H9 (cell line): ENCODE measurements at regions not wholly inside any gene's neighbourhood (a gene's known extent, or its start where the extent isn't known, plus 50 kb on each side); places are given as distances from the start of the nearest gene placed in this dataset.

Source experiments
- DNase-seq: peaks from one replicate; pipeline ENCODE4 v3.0.0-alpha.2; 2017
- H2AFZ ChIP-seq: one replicate; pipeline ENCODE4 v1.6.1; 2013; ENCODE audit warnings: mild to moderate bottlenecking, low read length, control low read depth, moderate library complexity
- H2AK5ac ChIP-seq: 2 replicates; pipeline ENCODE4 v1.6.1; 2013; ENCODE audit warnings: low read length, control low read depth, mixed read lengths; ENCODE audit not compliant: insufficient read length
- H2BK120ac ChIP-seq: one replicate; pipeline ENCODE4 v1.6.1; 2013; ENCODE audit warnings: low read depth, mild to moderate bottlenecking, low read length, control low read depth, inconsistent platforms; ENCODE audit not compliant: poor library complexity, severe bottlenecking
- H2BK12ac ChIP-seq: 2 replicates; pipeline ENCODE4 v1.6.1; 2013; ENCODE audit warnings: low read length, control low read depth, mixed read lengths, low read depth; ENCODE audit not compliant: insufficient read length
- H2BK15ac ChIP-seq: 2 replicates; pipeline ENCODE4 v1.6.1; 2013; ENCODE audit warnings: low read depth, low read length, control low read depth
- H2BK20ac ChIP-seq: one replicate; pipeline ENCODE4 v1.6.1; 2013; ENCODE audit warnings: low read depth, mild to moderate bottlenecking, low read length, control low read depth, inconsistent platforms; ENCODE audit not compliant: poor library complexity, severe bottlenecking
- H2BK5ac ChIP-seq: 2 replicates; pipeline ENCODE4 v1.6.1; 2013; ENCODE audit warnings: low read length, control low read depth, mixed read lengths; ENCODE audit not compliant: insufficient read length
- H3K14ac ChIP-seq: 2 replicates; pipeline ENCODE4 v1.6.1; 2013; ENCODE audit warnings: low read length, control low read depth; ENCODE audit not compliant: insufficient read depth
- H3K18ac ChIP-seq: 2 replicates; pipeline ENCODE4 v1.6.1; 2013; ENCODE audit warnings: low read depth, mild to moderate bottlenecking, mixed read lengths, low read length, control low read depth; ENCODE audit not compliant: insufficient read length
- H3K23ac ChIP-seq: 2 replicates; pipeline ENCODE4 v1.6.1; 2013; ENCODE audit warnings: low read length, control low read depth, mixed read lengths, low read depth; ENCODE audit not compliant: insufficient read length
- H3K23me2 ChIP-seq: 2 replicates; pipeline ENCODE4 v1.6.1; 2013; ENCODE audit warnings: low read depth, mild to moderate bottlenecking, mixed read lengths, low read length, control low read depth; ENCODE audit not compliant: insufficient read length, poor library complexity, severe bottlenecking
- H3K27ac ChIP-seq: 2 replicates; pipeline ENCODE4 v1.5.1; 2013; ENCODE audit warnings: low read length, control low read depth, mixed read lengths, low read depth; ENCODE audit not compliant: insufficient read length
- H3K27me3 ChIP-seq: 2 replicates; pipeline ENCODE4 v1.6.1; 2013; ENCODE audit warnings: low read length, control low read depth, inconsistent platforms; ENCODE audit not compliant: insufficient read depth
- H3K4ac ChIP-seq: 2 replicates; pipeline ENCODE4 v1.6.1; 2013; ENCODE audit warnings: low read depth, mild to moderate bottlenecking, control low read depth, inconsistent platforms, low read length, moderate library complexity
- H3K4me1 ChIP-seq: 2 replicates; pipeline ENCODE4 v1.6.1; 2013; ENCODE audit warnings: low read length, control low read depth, inconsistent platforms; ENCODE audit not compliant: insufficient read depth
- H3K4me2 ChIP-seq: 2 replicates; pipeline ENCODE4 v1.6.1; 2013; ENCODE audit warnings: low read length, control low read depth, mixed read lengths; ENCODE audit not compliant: insufficient read length, insufficient read depth
- H3K56ac ChIP-seq: 2 replicates; pipeline ENCODE4 v1.6.1; 2013; ENCODE audit warnings: low read depth, mild to moderate bottlenecking, mixed read lengths, low read length, control low read depth; ENCODE audit not compliant: insufficient read length
- H3K79me1 ChIP-seq: 2 replicates; pipeline ENCODE4 v1.6.1; 2013; ENCODE audit warnings: low read depth, mild to moderate bottlenecking, moderate library complexity, low read length, control low read depth, inconsistent platforms; ENCODE audit not compliant: insufficient read depth, poor library complexity, severe bottlenecking
- H3K79me2 ChIP-seq: 2 replicates; pipeline ENCODE4 v1.6.1; 2013; ENCODE audit warnings: low read length, control low read depth, inconsistent platforms; ENCODE audit not compliant: insufficient read depth
- H3K9ac ChIP-seq: 2 replicates; pipeline ENCODE4 v1.6.1; 2013; ENCODE audit warnings: low read length, control low read depth, mixed read lengths; ENCODE audit not compliant: insufficient read length; ENCODE audit errors: extremely low read depth
- H3K9me3 ChIP-seq: one replicate; pipeline ENCODE4 v1.6.1; 2013; ENCODE audit warnings: low read depth, low read length, inconsistent platforms; ENCODE audit not compliant: control insufficient read depth
- H3T11ph ChIP-seq: one replicate; pipeline ENCODE4 v1.6.1; 2013; ENCODE audit warnings: mild to moderate bottlenecking, low read length, control low read depth, inconsistent platforms
- H4K20me1 ChIP-seq: one replicate; pipeline ENCODE4 v1.6.1; 2013; ENCODE audit not compliant: control insufficient read depth, insufficient read length, insufficient read depth
- H4K5ac ChIP-seq: 2 replicates; pipeline ENCODE4 v1.6.1; 2013; ENCODE audit warnings: low read depth, mild to moderate bottlenecking, mixed read lengths, low read length, control low read depth; ENCODE audit not compliant: insufficient read length
- H4K8ac ChIP-seq: replicated peaks from 2 replicates; pipeline ENCODE4 v1.6.1; 2013; ENCODE audit warnings: low read length, control low read depth, mixed read lengths, low read depth; ENCODE audit not compliant: insufficient read length
- H4K91ac ChIP-seq: 2 replicates; pipeline ENCODE4 v1.6.1; 2013; ENCODE audit warnings: low read depth, mild to moderate bottlenecking, moderate library complexity, mixed read lengths, low read length, control low read depth; ENCODE audit not compliant: insufficient read length
- H3K27ac Mint-ChIP-seq, 3 experiments: 2 replicates in 2 of 3; 3 replicates in 1 of 3; pipeline ENCODE4 v1.8.0; 2020 to 2021; ENCODE audit warnings: mixed read lengths in 3 of 3, mild to moderate bottlenecking in 1 of 3, moderate library complexity in 1 of 3
- H3K27me3 Mint-ChIP-seq: 2 replicates; pipeline ENCODE4 v1.8.0; 2021; ENCODE audit warnings: low read depth, mild to moderate bottlenecking, moderate library complexity, mixed read lengths
- H3K36me3 Mint-ChIP-seq, 3 experiments: 2 replicates in 2 of 3; 3 replicates in 1 of 3; pipeline ENCODE4 v1.8.0; 2020 to 2021; ENCODE audit warnings: low read depth in 3 of 3, mixed read lengths in 3 of 3; ENCODE audit not compliant: insufficient read depth in 1 of 3
- H3K4me1 Mint-ChIP-seq, 2 experiments: 2 replicates each; pipeline ENCODE4 v1.8.0; 2020; ENCODE audit warnings: mixed read lengths in 2 of 2
- H3K4me3 Mint-ChIP-seq, 2 experiments: 2 replicates in 1 of 2; 3 replicates in 1 of 2; pipeline ENCODE4 v1.8.0; 2020 to 2021; ENCODE audit warnings: mild to moderate bottlenecking in 2 of 2, mixed read lengths in 2 of 2, moderate library complexity in 1 of 2
- H3K9me3 Mint-ChIP-seq, 2 experiments: 2 replicates in 1 of 2; 3 replicates in 1 of 2; pipeline ENCODE4 v1.8.0; 2020; ENCODE audit warnings: mild to moderate bottlenecking in 2 of 2, mixed read lengths in 2 of 2, moderate library complexity in 1 of 2
- WGBS: extraction: QIAGEN DNeasy Blood & Tissue Kit; methylation state at CpG from one replicate; pipeline ENCODE4 v1.1.7; 2013; ENCODE audit warnings: missing lambda C conversion rate, low lambda C conversion rate, mixed read lengths; ENCODE audit not compliant: insufficient read length; ENCODE audit errors: extremely low coverage; 5-methylcytosine and 5-hydroxymethylcytosine counted together
- TF ChIP-seq, protein P1 (sequence below): fragments of 200-600 bp; sonication (generic); conservative IDR thresholded peaks from 3 replicates; pipeline ENCODE4 v1.8.0; 2021; ENCODE audit warnings: antibody characterized with exemption, mild to moderate bottlenecking

DNA sequence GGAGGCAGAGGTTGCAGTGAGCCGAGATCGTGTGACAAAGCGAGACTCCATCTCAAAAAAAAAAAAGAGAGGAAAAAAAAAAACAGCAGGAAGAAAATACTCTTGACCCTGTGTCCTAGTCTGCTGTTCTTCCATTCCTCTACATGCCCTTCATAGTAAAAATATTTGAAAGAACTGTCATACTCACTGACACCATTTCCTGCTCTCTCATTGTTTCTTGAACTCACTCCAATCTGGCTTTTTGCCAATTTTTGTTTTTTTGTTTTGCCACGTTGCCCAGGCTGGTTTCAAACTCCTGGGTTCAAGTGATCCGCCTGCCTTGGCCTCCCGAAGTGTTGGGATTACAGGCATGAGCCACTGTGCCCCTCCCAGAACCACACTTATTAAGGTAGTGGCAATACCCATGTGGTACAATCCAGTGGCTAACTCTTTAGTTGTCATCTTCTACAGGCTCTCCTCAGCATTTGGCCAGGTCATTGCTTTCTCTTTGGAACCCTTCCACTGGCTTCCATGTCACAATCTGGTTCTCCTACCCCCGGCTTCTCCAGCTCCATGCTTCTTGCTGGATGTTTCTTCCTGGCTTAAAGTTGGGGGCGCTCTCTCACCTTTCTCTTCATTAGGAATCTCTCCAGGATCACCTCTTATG lies 238.2 kb upstream of the C2CD4B start:
- no peak overlapping the region for H3K14ac ChIP-seq
- H3K4me2 ChIP-seq = no peak overlapping the region
- no peak overlapping the region for H3K4ac ChIP-seq
- H2AFZ ChIP-seq = no peak overlapping the region
- Mint-ChIP-seq H3K27ac (no peak overlapping the region), H3K36me3 (peaks cover 18 to 19% (median 19%) of the 10 kb centered on the region in 3 experiments), H3K4me3 (no peak overlapping the region), H3K9me3 (peaks cover 16 to 21% of the 10 kb centered on the region in 2 experiments), H3K4me1 (peaks cover 0 to 4% of the 10 kb centered on the region in 2 experiments; a peak in 2 of 4 replicates), H3K27me3 (no peaks in the 10 kb centered on the region)
- H3K23me2 ChIP-seq = no peaks in the 10 kb centered on the region
- no peak overlapping the region for H2AK5ac ChIP-seq
- DNase-seq = no peak
- H3K9me3 ChIP-seq = peaks cover 13% of the 10 kb centered on the region
- H4K8ac ChIP-seq = no peak overlapping the region
- no peak overlapping the region for H4K5ac ChIP-seq
- H3T11ph ChIP-seq = no peak overlapping the region
- H2BK12ac ChIP-seq = no peak overlapping the region
- H3K23ac ChIP-seq = no peak overlapping the region
- H3K27me3 ChIP-seq = no peaks in the 10 kb centered on the region
- H3K9ac ChIP-seq = no peak overlapping the region
- WGBS = no CpG with 5 or more reads among the region's 8 CpGs
- H2BK120ac ChIP-seq = no peak overlapping the region
- H4K91ac ChIP-seq = no peak overlapping the region
- peaks cover 11% of the 10 kb centered on the region for H3K79me1 ChIP-seq
- H4K20me1 ChIP-seq = no peaks in the 10 kb centered on the region
- TF ChIP-seq, protein P1, sequence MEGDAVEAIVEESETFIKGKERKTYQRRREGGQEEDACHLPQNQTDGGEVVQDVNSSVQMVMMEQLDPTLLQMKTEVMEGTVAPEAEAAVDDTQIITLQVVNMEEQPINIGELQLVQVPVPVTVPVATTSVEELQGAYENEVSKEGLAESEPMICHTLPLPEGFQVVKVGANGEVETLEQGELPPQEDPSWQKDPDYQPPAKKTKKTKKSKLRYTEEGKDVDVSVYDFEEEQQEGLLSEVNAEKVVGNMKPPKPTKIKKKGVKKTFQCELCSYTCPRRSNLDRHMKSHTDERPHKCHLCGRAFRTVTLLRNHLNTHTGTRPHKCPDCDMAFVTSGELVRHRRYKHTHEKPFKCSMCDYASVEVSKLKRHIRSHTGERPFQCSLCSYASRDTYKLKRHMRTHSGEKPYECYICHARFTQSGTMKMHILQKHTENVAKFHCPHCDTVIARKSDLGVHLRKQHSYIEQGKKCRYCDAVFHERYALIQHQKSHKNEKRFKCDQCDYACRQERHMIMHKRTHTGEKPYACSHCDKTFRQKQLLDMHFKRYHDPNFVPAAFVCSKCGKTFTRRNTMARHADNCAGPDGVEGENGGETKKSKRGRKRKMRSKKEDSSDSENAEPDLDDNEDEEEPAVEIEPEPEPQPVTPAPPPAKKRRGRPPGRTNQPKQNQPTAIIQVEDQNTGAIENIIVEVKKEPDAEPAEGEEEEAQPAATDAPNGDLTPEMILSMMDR = no peak
- no peaks in the 10 kb centered on the region for H3K4me1 ChIP-seq
- no peak overlapping the region for H2BK5ac ChIP-seq
- H3K27ac ChIP-seq = no peak overlapping the region
- H3K79me2 ChIP-seq = no peaks in the 10 kb centered on the region
- no peak overlapping the region for H2BK20ac ChIP-seq
- no peak overlapping the region for H3K56ac ChIP-seq
- no peak overlapping the region for H2BK15ac ChIP-seq
- H3K18ac ChIP-seq = no peak overlapping the region
